ENCODE measurements at regions not wholly inside any gene's neighbourhood (a gene's known extent, or its start where the extent isn't known, plus 50 kb on each side); places are given as distances from the start of the nearest gene placed in this dataset.

GRCh38 chr12:84470361-84470760, 442.2 kb downstream of the SLC6A15 start:
- TF ChIP-seq SUZ12 (IDR thresholded peaks at IDR 0.05; ENCODE audit: extremely low read depth, insufficient read depth, insufficient read length), result no peak
- no peak for TF ChIP-seq ZNF274 (IDR thresholded peaks at IDR 0.05; ENCODE audit: low read depth, low read length)
- TF ChIP-seq YY1 (IDR thresholded peaks at IDR 0.05; ENCODE audit: insufficient read depth, insufficient read length), result no peak
